Colonic mucosa (tissue), 4 donors: ENCODE measurements at regions not wholly inside any gene's neighbourhood (a gene's known extent, or its start where the extent isn't known, plus 50 kb on each side); places are given as distances from the start of the nearest gene placed in this dataset.
"Not testable (repeated sequence)": the region's sequence is repeated elsewhere in the genome, so short reads cannot be mapped to it uniquely, and the experiment has no call there.

Experiments used
- DNase-seq: peaks from one replicate; pipeline ENCODE4 v3.0.0-alpha.2; 2020
- H3K27ac ChIP-seq: fragments of 200-600 bp; one replicate; pipeline ENCODE4 v1.8.0; 2021
- H3K27me3 ChIP-seq: fragments of 200-600 bp; one replicate; pipeline ENCODE4 v1.8.0; 2021
- H3K36me3 ChIP-seq: fragments of 200-600 bp; one replicate; pipeline ENCODE4 v1.8.0; 2021
- H3K4me1 ChIP-seq: fragments of 200-600 bp; one replicate; pipeline ENCODE4 v1.8.0; 2021; ENCODE audit warnings: mild to moderate bottlenecking
- H3K4me3 ChIP-seq: fragments of 200-600 bp; one replicate; pipeline ENCODE4 v1.8.0; 2021
- H3K9ac ChIP-seq, 2 donors: one replicate each; pipeline ENCODE4 v1.7.0; 2013; ENCODE audit warnings: control low read depth in 2 of 2, low read depth in 2 of 2, low read length in 2 of 2
- H3K9me3 ChIP-seq: fragments of 200-600 bp; one replicate; pipeline ENCODE4 v1.8.0; 2021
- CTCF ChIP-seq: fragments of 200-600 bp; IDR thresholded peaks from one replicate; pipeline ENCODE4 v1.8.0; 2022; ENCODE audit warnings: antibody characterized with exemption, mild to moderate bottlenecking
- intact Hi-C: fragments of 100-400 bp; cut with DNase I; formaldehyde crosslinking; loops from one replicate; pipeline ENCODE4 v1.14.1; 2022
- donor health status: healthy.
- donor health status: DM: no; HTN: no; CAD: no.
- donor health status: DM: no; HTN: no; CAD: no.

GRCh38 chr20:47927944-47928343, 142.7 kb upstream of the SULF2 start:
- Histone ChIP-seq H3K27me3 (no peaks in the 10 kb centered on the region), H3K9me3 (no peaks in the 10 kb centered on the region), H3K36me3 (no peaks in the 10 kb centered on the region), H3K4me1 (no peaks in the 10 kb centered on the region), H3K9ac (no peak overlapping the region), H3K27ac (no peak overlapping the region), H3K4me3 (no peak overlapping the region)
- DNase-seq: no peak
- no peak for TF ChIP-seq CTCF
- intact Hi-C loops: no loop called here

GRCh38 chr20:47927385-47927851, 142.1 kb upstream of the SULF2 start:
- Histone ChIP-seq H3K4me3 (no peak overlapping the region), H3K9me3 (no peaks in the 10 kb centered on the region), H3K27me3 (no peaks in the 10 kb centered on the region), H3K36me3 (no peaks in the 10 kb centered on the region), H3K27ac (no peak overlapping the region), H3K4me1 (no peaks in the 10 kb centered on the region), H3K9ac (no peak overlapping the region)
- intact Hi-C loops: no loop called here
- DNase-seq: no peak
- no peak for TF ChIP-seq CTCF

- intact Hi-C loops: no loop called here
- no peak for DNase-seq
- H3K4me3 ChIP-seq: no peak overlapping the region
- no peak overlapping the region for H3K9ac ChIP-seq
- H3K36me3 ChIP-seq: no peaks in the 10 kb centered on the region
- H3K4me1 ChIP-seq: no peaks in the 10 kb centered on the region
- no peaks in the 10 kb centered on the region for H3K9me3 ChIP-seq
- H3K27ac ChIP-seq: no peak overlapping the region
- TF ChIP-seq CTCF: no peak
- no peaks in the 10 kb centered on the region for H3K27me3 ChIP-seq
Observed at GRCh38 chr20:47926731-47927130, 141.4 kb upstream of the SULF2 start.

- Histone ChIP-seq H3K27ac (no peak overlapping the region), H3K4me1 (no peaks in the 10 kb centered on the region), H3K36me3 (no peaks in the 10 kb centered on the region), H3K4me3 (no peak overlapping the region), H3K9ac (no peak overlapping the region), H3K27me3 (no peaks in the 10 kb centered on the region), H3K9me3 (no peaks in the 10 kb centered on the region)
- DNase-seq: no peak
- intact Hi-C loops: no loop called here
- no peak for TF ChIP-seq CTCF
Observed at GRCh38 chr20:47925593-47925992, 140.3 kb upstream of the SULF2 start.

- intact Hi-C loops: no loop called here
- Histone ChIP-seq H3K27me3 (no peaks in the 10 kb centered on the region), H3K9ac (no peak overlapping the region), H3K4me3 (no peak overlapping the region), H3K36me3 (no peaks in the 10 kb centered on the region), H3K27ac (no peak overlapping the region), H3K9me3 (no peaks in the 10 kb centered on the region), H3K4me1 (no peaks in the 10 kb centered on the region)
- DNase-seq: no peak
- no peak for TF ChIP-seq CTCF
Observed at GRCh38 chr20:47922269-47922668, 137.0 kb upstream of the SULF2 start.

GRCh38 chr20:47921829-47922228, 136.5 kb upstream of the SULF2 start:
- H3K4me3 ChIP-seq, H3K27me3 ChIP-seq, intact Hi-C loops, DNase-seq, H3K27ac ChIP-seq, H3K9me3 ChIP-seq, H3K9ac ChIP-seq, H3K36me3 ChIP-seq, H3K4me1 ChIP-seq: not testable (repeated sequence)
